ENCODE measurements at regions not wholly inside any gene's neighbourhood (a gene's known extent, or its start where the extent isn't known, plus 50 kb on each side); places are given as distances from the start of the nearest gene placed in this dataset.

- no peak for DNase-seq (ENCODE audit: low read depth)
These were observed 58.8 kb upstream of the ERRFI1 start for GRCh38 chr1:8084913-8085312.

DNA sequence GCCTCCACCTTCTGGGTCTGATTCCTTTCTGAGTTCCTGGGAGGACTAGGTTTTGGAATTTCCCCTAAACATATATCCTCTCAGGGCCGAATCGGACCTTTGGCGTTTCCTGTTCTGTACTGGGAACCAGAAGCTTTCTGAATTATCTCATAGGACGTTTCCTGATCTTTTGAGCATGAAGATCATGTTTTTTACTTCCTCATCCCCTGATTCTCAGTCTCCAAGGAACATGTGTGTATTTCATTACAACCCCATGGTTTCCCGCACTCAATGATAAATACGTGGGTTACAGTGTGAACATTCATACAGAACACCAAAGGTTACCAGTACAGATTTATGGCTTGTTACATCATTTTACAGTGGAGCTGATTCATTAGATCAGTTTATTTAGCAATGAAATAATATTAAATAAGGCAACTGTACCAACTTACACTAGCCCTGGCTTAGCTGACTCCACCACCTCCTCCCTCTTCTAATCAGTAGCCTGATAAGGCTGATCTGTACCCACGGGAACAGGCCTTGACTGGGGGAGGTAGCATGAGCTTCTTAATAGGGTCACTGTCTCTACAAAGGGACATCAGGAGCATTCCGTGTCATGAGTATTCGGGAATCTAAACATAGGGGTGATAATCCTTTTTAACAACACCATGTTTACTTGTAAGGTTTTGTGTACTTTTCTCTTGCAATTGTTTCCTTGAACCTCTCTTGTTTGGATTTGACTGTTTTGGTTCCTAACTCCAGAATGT is 57.8 kb upstream of the ERRFI1 start:
- no peak for DNase-seq (ENCODE audit: low read depth)

DNA sequence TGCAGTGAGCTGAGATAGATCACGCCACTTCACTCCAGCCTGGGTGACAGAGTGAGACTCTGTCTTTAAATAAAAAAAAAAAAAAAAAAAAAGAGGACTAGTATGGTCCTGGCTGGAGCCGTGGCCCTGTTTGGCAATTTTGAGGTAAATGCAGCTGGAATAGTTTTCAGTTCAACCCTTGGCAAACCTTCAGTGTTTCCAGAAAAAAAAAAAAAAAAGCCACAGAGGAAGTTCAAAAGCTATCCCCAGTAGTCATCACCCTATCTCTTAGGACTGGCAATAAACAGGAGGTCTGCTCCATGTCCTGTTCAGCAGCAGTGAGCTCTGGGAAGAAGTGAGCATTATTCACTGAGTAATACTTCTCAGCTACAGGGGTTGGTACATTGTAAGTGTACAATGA is 56.8 kb upstream of the ERRFI1 start:
- no peak for DNase-seq (ENCODE audit: low read depth)

DNA sequence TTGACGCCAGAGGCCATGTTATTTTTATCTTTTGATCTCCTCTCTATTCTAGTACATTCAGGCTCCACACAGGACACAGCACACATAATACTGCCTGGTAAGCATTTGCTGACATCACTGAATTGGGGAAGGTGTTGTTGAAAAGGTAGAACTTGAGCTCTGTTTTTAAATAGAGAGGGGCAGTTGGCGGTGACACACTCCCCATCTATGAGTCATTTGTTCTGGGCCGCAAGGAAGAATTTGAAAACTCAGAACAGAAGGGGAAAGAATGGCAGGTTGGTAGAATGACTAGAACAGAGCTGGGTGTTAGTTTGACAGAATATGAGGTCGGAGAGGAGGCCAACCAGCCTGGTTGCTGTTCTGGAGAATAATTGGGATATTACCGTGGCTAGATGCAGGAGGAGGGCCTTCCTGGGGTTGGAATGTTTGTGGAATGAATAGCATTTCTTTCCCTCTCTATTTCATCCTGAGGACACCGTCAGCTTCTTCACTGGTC is 52.1 kb upstream of the ERRFI1 start:
- DNase-seq (ENCODE audit: low read depth), result no peak

GRCh38 chr1:8077602-8078001 is 51.5 kb upstream of the ERRFI1 start:
- no peak for DNase-seq (ENCODE audit: low read depth)

DNA sequence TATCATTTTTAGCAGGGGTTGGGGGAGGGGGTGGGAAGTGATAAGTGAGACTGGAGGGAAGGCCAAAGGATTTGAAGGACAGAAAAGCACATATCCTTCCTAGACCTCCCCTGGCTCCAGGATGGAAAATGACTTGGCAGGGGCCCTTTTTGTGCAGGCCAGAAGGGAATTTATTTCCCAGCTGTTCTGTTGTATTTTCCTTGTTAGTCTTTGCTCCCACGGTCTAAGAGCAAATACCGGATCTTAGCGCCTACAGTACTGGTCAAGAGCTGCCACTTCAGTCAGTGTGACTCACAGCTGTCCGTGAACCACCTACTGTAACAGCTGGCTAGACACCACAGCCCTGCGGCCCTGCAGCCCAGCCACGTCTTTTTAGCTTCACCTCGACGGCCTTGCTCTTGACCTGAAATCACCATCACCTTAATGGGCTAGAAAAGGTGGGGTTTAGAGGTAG is 51.0 kb upstream of the ERRFI1 start:
- DNase-seq (ENCODE audit: low read depth), result no peak

GRCh38 chr1:8076176-8076575 is 50.1 kb upstream of the ERRFI1 start:
- DNase-seq (ENCODE audit: low read depth), result no peak

All from HS-27A (cell line).